GM21717 (cell line): ENCODE measurements at regions not wholly inside any gene's neighbourhood (a gene's known extent, or its start where the extent isn't known, plus 50 kb on each side); places are given as distances from the start of the nearest gene placed in this dataset.
"Not testable (repeated sequence)": the region's sequence is repeated elsewhere in the genome, so short reads cannot be mapped to it uniquely, and the experiment has no call there.

Source experiments
- ATAC-seq: cut with Tn5 transposase; IDR thresholded peaks from one replicate; pipeline ENCODE4 v1.9.1; 2021; ENCODE audit warnings: mild to moderate bottlenecking, moderate library complexity; ENCODE audit not compliant: unreplicated experiment

- ATAC-seq, result no peak
These were observed 1160.0 kb downstream of the HACE1 start for GRCh38 chr6:103699769-103700168.

- no peak for ATAC-seq
These were observed 1172.3 kb downstream of the HACE1 start for GRCh38 chr6:103687430-103687829.

GRCh38 chr6:103680116-103680515 lies 1179.6 kb downstream of the HACE1 start:
- no peak for ATAC-seq

- ATAC-seq, result no peak
These were observed 1182.4 kb downstream of the HACE1 start for GRCh38 chr6:103677290-103677689.

GRCh38 chr6:103675807-103676406 lies 1183.8 kb downstream of the HACE1 start:
- no peak for ATAC-seq

GRCh38 chr6:103674790-103675189 lies 1184.9 kb downstream of the HACE1 start:
- no peak for ATAC-seq

GRCh38 chr6:103672169-103672568 lies 1187.5 kb downstream of the HACE1 start:
- ATAC-seq, result no peak

GRCh38 chr6:103629613-103630012 lies 1230.1 kb downstream of the HACE1 start:
- ATAC-seq, result no peak

- no peak for ATAC-seq
These were observed 1242.1 kb downstream of the HACE1 start for GRCh38 chr6:103617642-103618041.

- ATAC-seq, result no peak
These were observed 1272.0 kb downstream of the HACE1 start for GRCh38 chr6:103587722-103588121.

GRCh38 chr6:103578115-103578514 lies 1281.6 kb downstream of the HACE1 start:
- ATAC-seq, result no peak

GRCh38 chr6:103570431-103570830 lies 1289.3 kb downstream of the HACE1 start:
- ATAC-seq, result no peak

GRCh38 chr6:103554911-103555310 lies 1304.8 kb downstream of the HACE1 start:
- ATAC-seq, result no peak

GRCh38 chr6:103538381-103538780 lies 1321.3 kb downstream of the HACE1 start:
- ATAC-seq, result no peak

- ATAC-seq, result no peak
These were observed 1324.9 kb downstream of the HACE1 start for GRCh38 chr6:103534814-103535213.

- ATAC-seq, result no peak
These were observed 1325.6 kb downstream of the HACE1 start for GRCh38 chr6:103534095-103534494.

- ATAC-seq, result no peak
These were observed 1337.7 kb downstream of the HACE1 start for GRCh38 chr6:103522045-103522444.

GRCh38 chr6:103516336-103516735 lies 1343.4 kb downstream of the HACE1 start:
- no peak for ATAC-seq

GRCh38 chr6:103507052-103507451 lies 1352.7 kb downstream of the HACE1 start:
- no peak for ATAC-seq

GRCh38 chr6:103505155-103505518 lies 1354.6 kb downstream of the HACE1 start:
- ATAC-seq, result no peak

GRCh38 chr6:103504501-103505154 lies 1355.1 kb downstream of the HACE1 start:
- ATAC-seq, result no peak

GRCh38 chr6:103496588-103496987 lies 1363.1 kb downstream of the HACE1 start:
- ATAC-seq, result not testable (repeated sequence)

- no peak for ATAC-seq
These were observed 1403.1 kb downstream of the HACE1 start for GRCh38 chr6:103456652-103457051.
